Memory B cell (primary cell): ENCODE measurements at regions not wholly inside any gene's neighbourhood (a gene's known extent, or its start where the extent isn't known, plus 50 kb on each side); places are given as distances from the start of the nearest gene placed in this dataset.
"Not testable (repeated sequence)": the region's sequence is repeated elsewhere in the genome, so short reads cannot be mapped to it uniquely, and the experiment has no call there.

Source experiments
- ATAC-seq: fragments of 150-1000 bp; cut with Tn5 transposase; 2 replicates; pipeline ENCODE4 v1.10.0; 2021; ENCODE audit warnings: low read depth, mild to moderate bottlenecking, moderate library complexity
- DNase-seq, 2 donors: peaks; one replicate each; pipeline ENCODE4 v3.0.0; 2022; ENCODE audit warnings: low spot score in 2 of 2
- H3K27ac Mint-ChIP-seq: one replicate; pipeline ENCODE4 v1.8.0; 2022; ENCODE audit warnings: mild to moderate bottlenecking, moderate library complexity, mixed read lengths
- H3K27me3 Mint-ChIP-seq: one replicate; pipeline ENCODE4 v1.8.0; 2022; ENCODE audit warnings: mixed read lengths
- H3K36me3 Mint-ChIP-seq: one replicate; pipeline ENCODE4 v1.8.0; 2022; ENCODE audit warnings: mild to moderate bottlenecking, mixed read lengths
- H3K4me1 Mint-ChIP-seq: one replicate; pipeline ENCODE4 v1.8.0; 2022; ENCODE audit warnings: mixed read lengths
- H3K4me3 Mint-ChIP-seq: one replicate; pipeline ENCODE4 v1.8.0; 2022; ENCODE audit warnings: mild to moderate bottlenecking, moderate library complexity, mixed read lengths
- H3K9me3 Mint-ChIP-seq: one replicate; pipeline ENCODE4 v1.8.0; 2022; ENCODE audit warnings: mixed read lengths

- H3K4me3 Mint-ChIP-seq, result no peak overlapping the region
- H3K36me3 Mint-ChIP-seq, result peaks cover 5% of the 10 kb centered on the region
- DNase-seq (no peak), ATAC-seq (no peak)
- no peak overlapping the region for H3K27ac Mint-ChIP-seq
- peaks cover 1% of the 10 kb centered on the region for H3K27me3 Mint-ChIP-seq
- peaks cover 4% of the 10 kb centered on the region for H3K4me1 Mint-ChIP-seq
- H3K9me3 Mint-ChIP-seq, result peaks cover 9% of the 10 kb centered on the region
These were observed 554.0 kb upstream of the KLF4 start for GRCh38 chr9:108043585-108043984.

GRCh38 chr9:108041551-108041950, 552.0 kb upstream of the KLF4 start:
- DNase-seq (no peak), ATAC-seq (no peak)
- Mint-ChIP-seq H3K36me3 (peaks cover 3% of the 10 kb centered on the region), H3K9me3 (peaks cover 7% of the 10 kb centered on the region), H3K27ac (no peak overlapping the region), H3K4me3 (no peak overlapping the region), H3K4me1 (peaks cover 6% of the 10 kb centered on the region), H3K27me3 (peaks cover 7% of the 10 kb centered on the region)

- Mint-ChIP-seq H3K4me1 (peaks cover 6% of the 10 kb centered on the region), H3K27me3 (peaks cover 7% of the 10 kb centered on the region), H3K9me3 (peaks cover 7% of the 10 kb centered on the region), H3K27ac (no peak overlapping the region), H3K4me3 (no peak overlapping the region), H3K36me3 (peaks cover 3% of the 10 kb centered on the region)
- ATAC-seq (no peak), DNase-seq (no peak)
These were observed 551.2 kb upstream of the KLF4 start for GRCh38 chr9:108040783-108041182.

GRCh38 chr9:108039493-108039892, 549.9 kb upstream of the KLF4 start:
- ATAC-seq, result no peak
- H3K27ac Mint-ChIP-seq, result no peak overlapping the region
- no peak overlapping the region for H3K4me3 Mint-ChIP-seq
- peaks cover 3% of the 10 kb centered on the region for H3K36me3 Mint-ChIP-seq
- peaks cover 7% of the 10 kb centered on the region for H3K9me3 Mint-ChIP-seq
- peaks cover 7% of the 10 kb centered on the region for H3K27me3 Mint-ChIP-seq
- DNase-seq, result no peak
- peaks cover 6% of the 10 kb centered on the region for H3K4me1 Mint-ChIP-seq

DNA sequence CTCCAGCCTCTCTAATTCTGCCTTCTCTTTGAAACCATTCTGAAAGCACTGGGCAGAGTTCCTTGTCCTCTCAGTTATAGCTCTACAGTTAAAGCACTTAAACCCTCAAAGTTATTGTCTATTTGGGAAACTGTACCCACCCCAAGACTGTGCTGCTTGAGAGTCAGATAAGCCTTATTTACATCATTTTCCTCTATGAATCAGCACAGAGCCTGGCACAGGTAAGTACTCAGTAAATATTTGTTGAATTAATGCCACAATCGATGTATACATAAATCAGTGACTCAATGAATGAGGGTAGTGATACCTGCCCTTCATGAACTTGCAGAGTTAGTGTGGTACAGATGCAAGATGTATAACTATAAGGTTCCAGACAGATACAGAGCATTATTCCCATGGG, 549.4 kb upstream of the KLF4 start:
- H3K4me1 Mint-ChIP-seq, result peaks cover 6% of the 10 kb centered on the region
- H3K27me3 Mint-ChIP-seq, result peaks cover 7% of the 10 kb centered on the region
- no peak overlapping the region for H3K27ac Mint-ChIP-seq
- H3K36me3 Mint-ChIP-seq, result peaks cover 3% of the 10 kb centered on the region
- no peak overlapping the region for H3K4me3 Mint-ChIP-seq
- DNase-seq, result no peak
- ATAC-seq, result no peak
- H3K9me3 Mint-ChIP-seq, result peaks cover 5% of the 10 kb centered on the region

DNA sequence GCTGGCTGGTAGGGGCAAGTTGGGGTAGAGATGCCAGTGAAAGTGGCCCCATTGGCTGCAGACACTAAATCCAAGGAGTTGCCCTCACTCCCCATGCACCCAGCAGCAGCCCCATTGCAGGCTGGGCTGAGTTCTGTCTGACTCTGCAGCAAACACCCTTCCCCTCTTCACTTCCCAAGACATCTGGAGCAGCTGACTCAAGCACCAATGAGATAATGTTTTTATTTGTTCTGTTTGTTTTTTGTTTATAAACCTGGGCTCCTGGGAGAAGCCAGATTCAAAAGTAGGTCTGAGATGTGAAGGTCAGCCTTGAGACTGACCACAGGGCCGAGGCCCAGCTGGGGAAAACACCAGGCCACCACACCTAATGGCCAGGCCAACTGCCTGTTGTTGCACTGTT, 545.9 kb upstream of the KLF4 start:
- no peak for ATAC-seq
- Mint-ChIP-seq H3K36me3 (peaks cover 4% of the 10 kb centered on the region), H3K4me3 (no peak overlapping the region), H3K9me3 (peaks cover 3% of the 10 kb centered on the region), H3K27me3 (peaks cover 11% of the 10 kb centered on the region), H3K4me1 (peaks cover 4% of the 10 kb centered on the region), H3K27ac (no peak overlapping the region)
- no peak for DNase-seq

GRCh38 chr9:108033976-108034964, 544.7 kb upstream of the KLF4 start:
- ATAC-seq (no peak), DNase-seq (no peak)
- Mint-ChIP-seq H3K36me3 (peaks cover 4% of the 10 kb centered on the region), H3K4me1 (peaks cover 4% of the 10 kb centered on the region), H3K4me3 (no peak overlapping the region), H3K9me3 (peaks cover 4% of the 10 kb centered on the region), H3K27ac (no peak overlapping the region), H3K27me3 (peaks cover 11% of the 10 kb centered on the region)

- not testable (repeated sequence) for H3K27me3 Mint-ChIP-seq, H3K36me3 Mint-ChIP-seq, ATAC-seq, H3K27ac Mint-ChIP-seq, H3K9me3 Mint-ChIP-seq, DNase-seq, H3K4me3 Mint-ChIP-seq, H3K4me1 Mint-ChIP-seq
These were observed 542.5 kb upstream of the KLF4 start for GRCh38 chr9:108032079-108032478.

GRCh38 chr9:108031221-108031620, 541.7 kb upstream of the KLF4 start:
- H3K27ac Mint-ChIP-seq, DNase-seq, ATAC-seq, H3K4me1 Mint-ChIP-seq, H3K36me3 Mint-ChIP-seq, H3K9me3 Mint-ChIP-seq, H3K27me3 Mint-ChIP-seq, H3K4me3 Mint-ChIP-seq: not testable (repeated sequence)

DNA sequence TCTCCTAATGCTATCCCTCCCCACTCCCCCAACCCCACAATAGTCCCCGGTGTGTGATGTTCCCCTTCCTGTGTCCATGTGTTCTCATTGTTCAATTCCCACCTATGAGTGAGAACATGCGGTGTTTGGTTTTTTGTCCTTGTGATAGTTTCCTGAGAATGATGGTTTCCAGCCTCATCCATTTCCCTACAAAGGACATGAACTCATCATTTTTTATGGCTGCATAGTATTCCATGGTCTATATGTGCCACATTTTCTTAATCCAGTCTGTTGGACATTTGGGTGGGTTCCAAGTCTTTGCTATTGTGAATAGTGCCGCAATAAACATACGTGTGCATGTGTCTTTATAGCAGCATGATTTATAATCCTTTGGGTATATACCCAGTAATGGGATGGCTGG, 537.1 kb upstream of the KLF4 start:
- DNase-seq, H3K4me1 Mint-ChIP-seq, H3K4me3 Mint-ChIP-seq, H3K27ac Mint-ChIP-seq, H3K36me3 Mint-ChIP-seq, H3K9me3 Mint-ChIP-seq, H3K27me3 Mint-ChIP-seq, ATAC-seq: not testable (repeated sequence)

- ATAC-seq (no peak), DNase-seq (no peak)
- no peak overlapping the region for H3K27ac Mint-ChIP-seq
- no peaks in the 10 kb centered on the region for H3K9me3 Mint-ChIP-seq
- H3K4me1 Mint-ChIP-seq, result no peaks in the 10 kb centered on the region
- no peaks in the 10 kb centered on the region for H3K27me3 Mint-ChIP-seq
- no peak overlapping the region for H3K4me3 Mint-ChIP-seq
- H3K36me3 Mint-ChIP-seq, result no peaks in the 10 kb centered on the region
These were observed 535.0 kb upstream of the KLF4 start for GRCh38 chr9:108024604-108025003.

GRCh38 chr9:108022246-108022935, 532.8 kb upstream of the KLF4 start:
- Mint-ChIP-seq H3K4me1 (no peaks in the 10 kb centered on the region), H3K9me3 (no peaks in the 10 kb centered on the region), H3K27ac (no peak overlapping the region), H3K36me3 (no peaks in the 10 kb centered on the region), H3K4me3 (no peak overlapping the region), H3K27me3 (no peaks in the 10 kb centered on the region)
- DNase-seq (no peak), ATAC-seq (no peak)

GRCh38 chr9:108021096-108021710, 531.6 kb upstream of the KLF4 start:
- Mint-ChIP-seq H3K4me3 (no peak overlapping the region), H3K4me1 (no peaks in the 10 kb centered on the region)

DNA sequence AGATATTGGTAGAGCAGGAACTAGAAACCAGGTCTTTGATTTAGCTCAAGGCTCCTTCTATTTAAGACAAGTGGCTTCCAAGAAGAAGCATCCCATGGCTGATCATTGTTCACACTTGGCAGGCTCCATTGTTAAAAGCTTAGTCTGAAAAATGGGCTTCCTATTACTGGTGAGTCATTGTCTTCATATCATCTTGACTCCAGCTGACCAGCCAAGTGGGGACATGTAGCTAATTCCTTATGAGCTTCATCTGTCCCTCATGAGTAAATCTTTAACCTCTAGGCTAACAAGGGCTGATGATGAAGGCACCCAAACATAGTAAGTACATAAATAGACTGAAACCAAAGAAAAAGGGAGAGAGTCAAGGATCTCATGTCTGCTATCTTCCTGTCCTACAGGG, 530.3 kb upstream of the KLF4 start:
- Mint-ChIP-seq H3K27ac (no peak overlapping the region), H3K4me1 (peaks cover 7% of the 10 kb centered on the region), H3K4me3 (no peak overlapping the region), H3K36me3 (no peaks in the 10 kb centered on the region), H3K9me3 (no peaks in the 10 kb centered on the region), H3K27me3 (no peaks in the 10 kb centered on the region)
- ATAC-seq (no peak), DNase-seq (no peak)

More at GRCh38 chr9:108021096-108021710, 531.6 kb upstream of the KLF4 start:
- Mint-ChIP-seq H3K27ac (no peak overlapping the region), H3K9me3 (no peaks in the 10 kb centered on the region), H3K36me3 (no peaks in the 10 kb centered on the region), H3K27me3 (no peaks in the 10 kb centered on the region)
- DNase-seq, result no peak
- no peak for ATAC-seq
